Testis (tissue), 2 donors: ENCODE measurements at regions not wholly inside any gene's neighbourhood (a gene's known extent, or its start where the extent isn't known, plus 50 kb on each side); places are given as distances from the start of the nearest gene placed in this dataset.

Experiments used
- DNase-seq: peaks from one replicate; pipeline ENCODE4 v3.0.0-alpha.2; 2019
- H3K27ac ChIP-seq, 2 donors: fragments of 200-600 bp; sonication (generic); one replicate each; pipeline ENCODE4 v1.5.1; 2019
- H3K27me3 ChIP-seq: fragments of 200-600 bp; sonication (generic); one replicate; pipeline ENCODE4 v1.5.1; 2019
- H3K36me3 ChIP-seq: fragments of 200-600 bp; sonication (generic); one replicate; pipeline ENCODE4 v1.5.1; 2017; ENCODE audit warnings: low read depth; ENCODE audit errors: missing control alignments
- H3K4me1 ChIP-seq: fragments of 200-600 bp; sonication (generic); one replicate; pipeline ENCODE4 v1.5.1; 2019
- H3K4me3 ChIP-seq, 2 donors: fragments of 200-600 bp; sonication (generic); one replicate each; pipeline ENCODE4 v1.5.1; 2017 to 2019
- H3K9me3 ChIP-seq: fragments of 200-600 bp; sonication (generic); one replicate; pipeline ENCODE4 v1.5.1; 2017
- POLR2A ChIP-seq: fragments of 450-650 bp; IDR thresholded peaks from one replicate; pipeline ENCODE4 v1.6.1; 2017; ENCODE audit warnings: antibody characterized with exemption, mild to moderate bottlenecking, moderate library complexity
- WGBS, 2 donors: methylation state at CpG; one replicate each; pipeline ENCODE4 v1.1.5; 2018; 5-methylcytosine and 5-hydroxymethylcytosine counted together
- intact Hi-C: fragments of 100-400 bp; cut with DNase I; formaldehyde crosslinking; loops from one replicate; pipeline ENCODE4 v1.15.1; 2023; ENCODE audit warnings: low total_unique reads
- TF ChIP-seq, protein P1 (sequence below), 3 experiments: fragments of 450-650 bp in 2 of 3; fragments of 200-600 bp in 1 of 3; sonication (generic) in 1 of 3; IDR thresholded peaks; one replicate each; pipeline ENCODE4 v1.5.1; 2016 to 2019; ENCODE audit warnings: antibody characterized with exemption in 3 of 3, mild to moderate bottlenecking in 2 of 3, moderate library complexity in 1 of 3

DNA sequence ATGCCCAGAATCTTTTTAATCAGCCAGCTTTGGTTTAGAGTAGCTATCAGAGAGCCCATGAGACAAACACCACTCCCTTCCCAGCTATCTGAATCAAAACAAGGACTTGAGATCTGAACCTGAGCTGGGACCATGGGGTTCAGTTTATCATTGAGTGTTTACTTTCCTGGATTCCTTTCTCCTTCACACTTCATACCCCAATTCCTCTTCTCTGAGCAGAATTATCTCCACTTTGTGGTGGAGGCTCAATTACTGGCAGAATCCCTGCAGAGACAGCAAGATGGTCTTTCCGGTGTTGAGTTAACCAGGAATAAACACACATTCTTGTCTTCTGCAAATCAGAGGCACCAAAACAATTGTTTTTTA is 102.4 kb downstream of the RPL22L1 start:
- TF ChIP-seq, protein P1, sequence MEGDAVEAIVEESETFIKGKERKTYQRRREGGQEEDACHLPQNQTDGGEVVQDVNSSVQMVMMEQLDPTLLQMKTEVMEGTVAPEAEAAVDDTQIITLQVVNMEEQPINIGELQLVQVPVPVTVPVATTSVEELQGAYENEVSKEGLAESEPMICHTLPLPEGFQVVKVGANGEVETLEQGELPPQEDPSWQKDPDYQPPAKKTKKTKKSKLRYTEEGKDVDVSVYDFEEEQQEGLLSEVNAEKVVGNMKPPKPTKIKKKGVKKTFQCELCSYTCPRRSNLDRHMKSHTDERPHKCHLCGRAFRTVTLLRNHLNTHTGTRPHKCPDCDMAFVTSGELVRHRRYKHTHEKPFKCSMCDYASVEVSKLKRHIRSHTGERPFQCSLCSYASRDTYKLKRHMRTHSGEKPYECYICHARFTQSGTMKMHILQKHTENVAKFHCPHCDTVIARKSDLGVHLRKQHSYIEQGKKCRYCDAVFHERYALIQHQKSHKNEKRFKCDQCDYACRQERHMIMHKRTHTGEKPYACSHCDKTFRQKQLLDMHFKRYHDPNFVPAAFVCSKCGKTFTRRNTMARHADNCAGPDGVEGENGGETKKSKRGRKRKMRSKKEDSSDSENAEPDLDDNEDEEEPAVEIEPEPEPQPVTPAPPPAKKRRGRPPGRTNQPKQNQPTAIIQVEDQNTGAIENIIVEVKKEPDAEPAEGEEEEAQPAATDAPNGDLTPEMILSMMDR (IDR thresholded peaks at IDR 0.05): no peak
- H3K4me1 ChIP-seq: peaks cover 5% of the 10 kb centered on the region
- H3K9me3 ChIP-seq: no peaks in the 10 kb centered on the region
- no peaks in the 10 kb centered on the region for H3K36me3 ChIP-seq
- intact Hi-C loops: no loop called here
- no peaks in the 10 kb centered on the region for H3K27me3 ChIP-seq
- 81 to 84% methylated on average over 1 of the region's 1 CpG for WGBS, 2 donors
- no peak overlapping the region for H3K4me3 ChIP-seq
- no peak for DNase-seq
- H3K27ac ChIP-seq: no peak overlapping the region

- no peak overlapping the region for H3K4me3 ChIP-seq
- H3K9me3 ChIP-seq: no peaks in the 10 kb centered on the region
- peaks cover 5% of the 10 kb centered on the region for H3K4me1 ChIP-seq
- no peak for DNase-seq
- no peaks in the 10 kb centered on the region for H3K36me3 ChIP-seq
- 84 to 90% methylated on average over 4 of the region's 4 CpGs for WGBS, 2 donors
- intact Hi-C loops: no loop called here
- no peak overlapping the region for H3K27ac ChIP-seq
- TF ChIP-seq, protein P1 (IDR thresholded peaks at IDR 0.05): no peak
- no peak for TF ChIP-seq POLR2A
- no peaks in the 10 kb centered on the region for H3K27me3 ChIP-seq
These were observed 103.0 kb downstream of the RPL22L1 start for GRCh38 chr3:170766823-170767575.

DNA sequence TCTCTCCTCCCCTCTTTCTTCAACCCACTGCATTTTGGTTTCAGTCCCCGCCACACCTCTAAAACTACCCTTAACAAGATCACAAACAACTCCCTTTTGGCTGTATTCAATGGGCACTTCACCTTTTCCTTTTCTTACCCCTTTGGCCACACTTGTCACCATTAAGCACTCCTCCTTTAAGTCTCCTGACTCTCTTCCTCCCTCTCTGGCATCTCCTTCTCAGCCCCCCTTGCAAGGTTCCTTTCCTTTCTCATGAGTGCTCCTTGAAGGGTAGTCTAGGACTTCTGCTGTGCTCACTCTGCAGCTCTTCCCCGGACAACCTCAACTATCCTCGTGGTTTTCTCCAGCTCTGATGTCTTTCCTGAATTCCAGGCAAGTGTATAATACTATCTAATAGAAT is 103.7 kb downstream of the RPL22L1 start:
- Histone ChIP-seq H3K27me3 (no peaks in the 10 kb centered on the region), H3K27ac (no peak overlapping the region), H3K9me3 (no peaks in the 10 kb centered on the region), H3K4me1 (peaks cover 5% of the 10 kb centered on the region), H3K4me3 (no peak overlapping the region), H3K36me3 (no peaks in the 10 kb centered on the region)
- 97 to 99% methylated on average over 3 of the region's 3 CpGs for WGBS, 2 donors
- TF ChIP-seq POLR2A: no peak
- TF ChIP-seq, protein P1 (IDR thresholded peaks at IDR 0.05): no peak
- intact Hi-C loops: no loop called here
- DNase-seq: no peak

DNA sequence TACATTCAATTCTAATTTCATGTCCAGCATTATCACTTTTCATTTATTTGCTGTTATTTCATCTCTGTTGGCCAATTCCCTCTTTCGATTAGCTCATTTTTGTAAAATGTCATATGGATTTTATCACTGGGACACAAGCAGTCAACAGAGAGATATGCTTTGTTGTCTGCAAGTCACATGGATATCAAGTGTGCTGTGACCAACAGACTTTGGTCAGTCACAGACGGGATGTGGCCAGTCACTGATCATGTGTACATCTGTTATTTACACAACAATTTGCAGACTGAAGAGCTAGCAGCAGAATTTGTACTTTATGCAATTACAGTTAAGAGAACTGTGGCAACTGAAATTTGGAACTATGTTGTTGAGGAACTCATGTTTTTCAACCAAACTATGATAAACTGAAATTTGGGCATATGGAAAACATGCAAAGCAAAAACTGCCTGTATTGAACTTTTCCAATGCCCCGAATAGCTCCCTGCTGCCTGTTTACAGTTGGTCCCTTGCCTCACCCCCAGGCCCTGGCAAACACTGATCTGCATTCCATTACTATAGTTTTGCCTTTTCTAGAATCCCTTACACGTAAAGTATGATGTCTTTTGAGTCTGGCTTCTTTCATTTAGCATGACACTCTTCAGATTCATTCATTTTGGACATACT is 104.4 kb downstream of the RPL22L1 start:
- DNase-seq: no peak
- intact Hi-C loops: no loop called here
- H3K4me3 ChIP-seq: no peak overlapping the region
- no peaks in the 10 kb centered on the region for H3K36me3 ChIP-seq
- WGBS, 2 donors: 73 to 82% methylated on average over 4 of the region's 4 CpGs
- H3K9me3 ChIP-seq: no peaks in the 10 kb centered on the region
- no peak overlapping the region for H3K27ac ChIP-seq
- no peak for TF ChIP-seq POLR2A
- TF ChIP-seq, protein P1 (IDR thresholded peaks at IDR 0.05): no peak
- H3K4me1 ChIP-seq: peaks cover 5% of the 10 kb centered on the region
- H3K27me3 ChIP-seq: no peaks in the 10 kb centered on the region

- intact Hi-C loops: no loop called here
- no peaks in the 10 kb centered on the region for H3K36me3 ChIP-seq
- H3K9me3 ChIP-seq: no peaks in the 10 kb centered on the region
- WGBS, 2 donors: 73 to 74% methylated on average over 1 of the region's 1 CpG
- TF ChIP-seq POLR2A: no peak
- TF ChIP-seq, protein P1 (IDR thresholded peaks at IDR 0.05): no peak
- DNase-seq: no peak
- no peak overlapping the region for H3K4me3 ChIP-seq
- H3K27ac ChIP-seq: no peak overlapping the region
- peaks cover 13% of the 10 kb centered on the region for H3K4me1 ChIP-seq
- no peaks in the 10 kb centered on the region for H3K27me3 ChIP-seq
These were observed 106.0 kb downstream of the RPL22L1 start for GRCh38 chr3:170764017-170764416.
